ACC112 (cell line): ENCODE measurements at regions not wholly inside any gene's neighbourhood (a gene's known extent, or its start where the extent isn't known, plus 50 kb on each side); places are given as distances from the start of the nearest gene placed in this dataset.
"Not testable (repeated sequence)": the region's sequence is repeated elsewhere in the genome, so short reads cannot be mapped to it uniquely, and the experiment has no call there.

Experiments used
- H2AFZ ChIP-seq: fragments of 200-600 bp; sonication (generic); one replicate; pipeline ENCODE4 v1.6.0; 2017; ENCODE audit warnings: antibody characterized with exemption, low read length; ENCODE audit not compliant: unreplicated experiment
- H3K27ac ChIP-seq: fragments of 200-600 bp; sonication (generic); 2 replicates; pipeline ENCODE4 v1.5.1; 2014; ENCODE audit warnings: low read depth, mild to moderate bottlenecking, antibody characterized with exemption, low read length, moderate library complexity
- H3K27me3 ChIP-seq: fragments of 200-600 bp; sonication (generic); 2 replicates; pipeline ENCODE4 v1.6.1; 2014; ENCODE audit warnings: mild to moderate bottlenecking, antibody characterized with exemption, low read length, moderate library complexity, mixed read lengths; ENCODE audit not compliant: insufficient read depth
- H3K36me3 ChIP-seq: fragments of 200-600 bp; sonication (generic); 2 replicates; pipeline ENCODE4 v1.6.1; 2016; ENCODE audit warnings: mild to moderate bottlenecking, antibody characterized with exemption, low read length, moderate library complexity, mixed read lengths; ENCODE audit not compliant: insufficient read depth
- H3K4me1 ChIP-seq: fragments of 200-600 bp; sonication (generic); one replicate; pipeline ENCODE4 v1.6.1; 2016; ENCODE audit warnings: low read length, mixed read lengths; ENCODE audit not compliant: insufficient read depth, unreplicated experiment, control insufficient read depth
- H3K4me3 ChIP-seq: fragments of 200-600 bp; sonication (generic); 2 replicates; pipeline ENCODE4 v1.5.1; 2014; ENCODE audit warnings: mild to moderate bottlenecking, low read depth, low read length
- H3K79me2 ChIP-seq: fragments of 200-600 bp; sonication (generic); one replicate; pipeline ENCODE4 v1.6.0; 2016; ENCODE audit warnings: low read length; ENCODE audit not compliant: control insufficient read depth, unreplicated experiment, insufficient read depth

GRCh38 chr7:149930374-149931068 lies 56.8 kb downstream of the ATP6V0E2 start:
- not testable (repeated sequence) for H2AFZ ChIP-seq, H3K79me2 ChIP-seq, H3K4me1 ChIP-seq, H3K27me3 ChIP-seq, H3K27ac ChIP-seq, H3K4me3 ChIP-seq, H3K36me3 ChIP-seq

- H3K4me1 ChIP-seq, H3K27ac ChIP-seq, H3K27me3 ChIP-seq, H3K4me3 ChIP-seq, H3K79me2 ChIP-seq, H2AFZ ChIP-seq, H3K36me3 ChIP-seq: not testable (repeated sequence)
These were observed 60.0 kb downstream of the ATP6V0E2 start for GRCh38 chr7:149933776-149934175.

- not testable (repeated sequence) for H3K79me2 ChIP-seq, H3K4me3 ChIP-seq, H3K4me1 ChIP-seq, H3K27me3 ChIP-seq, H3K27ac ChIP-seq, H2AFZ ChIP-seq, H3K36me3 ChIP-seq
These were observed 73.6 kb downstream of the ATP6V0E2 start for GRCh38 chr7:149947346-149947745.

GRCh38 chr7:149948444-149948843 lies 74.7 kb downstream of the ATP6V0E2 start:
- not testable (repeated sequence) for H3K79me2 ChIP-seq, H2AFZ ChIP-seq, H3K36me3 ChIP-seq, H3K4me1 ChIP-seq, H3K27me3 ChIP-seq, H3K4me3 ChIP-seq, H3K27ac ChIP-seq

GRCh38 chr7:149949863-149950577 lies 76.3 kb downstream of the ATP6V0E2 start:
- not testable (repeated sequence) for H3K79me2 ChIP-seq, H3K4me1 ChIP-seq, H2AFZ ChIP-seq, H3K4me3 ChIP-seq, H3K36me3 ChIP-seq, H3K27me3 ChIP-seq, H3K27ac ChIP-seq

GRCh38 chr7:149950578-149950924 lies 76.8 kb downstream of the ATP6V0E2 start:
- H3K27ac ChIP-seq, H2AFZ ChIP-seq, H3K36me3 ChIP-seq, H3K4me1 ChIP-seq, H3K27me3 ChIP-seq, H3K79me2 ChIP-seq, H3K4me3 ChIP-seq: not testable (repeated sequence)

GRCh38 chr7:149951579-149951978 lies 77.8 kb downstream of the ATP6V0E2 start:
- not testable (repeated sequence) for H3K27me3 ChIP-seq, H3K27ac ChIP-seq, H3K79me2 ChIP-seq, H3K4me3 ChIP-seq, H3K36me3 ChIP-seq, H2AFZ ChIP-seq, H3K4me1 ChIP-seq

GRCh38 chr7:149958880-149959279 lies 85.1 kb downstream of the ATP6V0E2 start:
- not testable (repeated sequence) for H3K4me3 ChIP-seq, H2AFZ ChIP-seq, H3K79me2 ChIP-seq, H3K36me3 ChIP-seq, H3K27ac ChIP-seq, H3K4me1 ChIP-seq, H3K27me3 ChIP-seq

GRCh38 chr7:149960863-149961262 lies 87.1 kb downstream of the ATP6V0E2 start:
- H3K4me1 ChIP-seq, H3K4me3 ChIP-seq, H3K27ac ChIP-seq, H3K27me3 ChIP-seq, H3K79me2 ChIP-seq, H2AFZ ChIP-seq, H3K36me3 ChIP-seq: not testable (repeated sequence)

GRCh38 chr7:149961878-149962277 lies 88.1 kb downstream of the ATP6V0E2 start:
- not testable (repeated sequence) for H3K4me1 ChIP-seq, H3K36me3 ChIP-seq, H2AFZ ChIP-seq, H3K79me2 ChIP-seq, H3K4me3 ChIP-seq, H3K27ac ChIP-seq, H3K27me3 ChIP-seq

GRCh38 chr7:149962685-149963319 lies 89.0 kb downstream of the ATP6V0E2 start:
- H3K36me3 ChIP-seq, H3K79me2 ChIP-seq, H3K27me3 ChIP-seq, H2AFZ ChIP-seq, H3K27ac ChIP-seq, H3K4me1 ChIP-seq, H3K4me3 ChIP-seq: not testable (repeated sequence)
